Kidney capillary endothelial cell (primary cell): ENCODE measurements at regions not wholly inside any gene's neighbourhood (a gene's known extent, or its start where the extent isn't known, plus 50 kb on each side); places are given as distances from the start of the nearest gene placed in this dataset.
"Not testable (repeated sequence)": the region's sequence is repeated elsewhere in the genome, so short reads cannot be mapped to it uniquely, and the experiment has no call there.

ENCODE experiments used
- DNase-seq: peaks from one replicate; pipeline ENCODE4 v3.0.0-alpha.2; 2018; ENCODE audit warnings: low spot score

- not testable (repeated sequence) for DNase-seq
Measured at GRCh38 chr10:44268435-44268948, 116.4 kb downstream of the CXCL12 start.

GRCh38 chr10:44267007-44267406, 117.9 kb downstream of the CXCL12 start:
- DNase-seq: no peak

DNA sequence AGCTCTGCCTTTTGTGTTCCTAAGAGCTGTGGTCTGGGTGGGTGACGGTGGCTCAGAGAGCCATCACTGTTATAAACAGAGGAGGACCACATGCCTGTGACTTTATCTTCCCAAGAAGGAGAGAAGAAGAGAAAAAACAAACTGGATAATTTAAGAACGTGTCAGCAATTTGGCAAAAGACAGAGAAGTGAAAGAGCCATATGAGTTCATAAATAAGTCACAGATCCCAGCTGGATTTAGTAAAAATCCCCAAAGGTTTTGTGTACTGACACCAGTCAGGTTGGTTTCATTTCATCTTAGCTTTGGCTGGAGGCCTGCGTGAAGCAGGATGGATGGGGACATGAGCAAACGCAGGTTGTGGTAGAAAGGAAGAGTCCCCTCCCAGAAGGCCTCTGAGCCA, 120.7 kb downstream of the CXCL12 start:
- DNase-seq: no peak

DNA sequence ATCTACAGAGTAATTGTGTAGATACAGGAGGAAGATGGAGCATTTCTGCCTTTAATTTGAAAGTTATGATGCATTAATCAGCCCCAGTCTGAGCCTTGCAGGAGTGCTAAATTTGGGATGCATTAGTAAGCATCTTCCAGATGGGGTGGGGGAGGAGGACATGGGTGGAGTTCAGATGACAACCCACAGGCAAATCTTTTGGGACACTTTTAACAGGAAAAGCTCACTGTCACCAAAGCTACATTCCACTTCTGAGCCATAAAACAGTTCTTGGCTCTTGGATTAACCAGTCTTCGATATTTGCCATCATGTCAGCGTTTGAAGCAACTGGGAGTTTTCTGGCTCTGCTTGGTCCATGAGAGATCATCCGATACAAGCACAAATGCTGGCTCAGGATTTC, 121.1 kb downstream of the CXCL12 start:
- DNase-seq: no peak

GRCh38 chr10:44262551-44263251, 122.2 kb downstream of the CXCL12 start:
- no peak for DNase-seq

- DNase-seq: no peak
Measured at GRCh38 chr10:44261710-44262455, 123.0 kb downstream of the CXCL12 start.

DNA sequence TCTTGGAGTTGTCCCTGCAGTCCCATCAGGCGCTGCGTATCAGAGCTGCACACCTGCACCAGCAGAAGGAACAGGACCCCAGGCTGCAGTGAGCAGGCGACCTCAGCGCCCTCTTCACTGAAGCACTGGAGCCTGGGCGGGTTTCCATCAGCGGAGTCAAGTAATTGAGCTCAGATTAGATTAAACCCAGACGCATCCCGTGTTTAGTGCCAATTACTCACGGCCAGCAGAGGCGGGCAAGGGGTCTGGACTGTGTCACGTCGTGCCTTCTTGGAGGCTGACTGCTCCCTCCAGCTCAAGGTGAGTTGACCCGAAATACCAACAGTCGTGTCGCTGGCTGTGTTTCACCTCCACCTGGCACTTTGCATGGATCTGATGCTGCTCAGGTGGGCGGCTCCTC, 123.6 kb downstream of the CXCL12 start:
- no peak for DNase-seq

DNA sequence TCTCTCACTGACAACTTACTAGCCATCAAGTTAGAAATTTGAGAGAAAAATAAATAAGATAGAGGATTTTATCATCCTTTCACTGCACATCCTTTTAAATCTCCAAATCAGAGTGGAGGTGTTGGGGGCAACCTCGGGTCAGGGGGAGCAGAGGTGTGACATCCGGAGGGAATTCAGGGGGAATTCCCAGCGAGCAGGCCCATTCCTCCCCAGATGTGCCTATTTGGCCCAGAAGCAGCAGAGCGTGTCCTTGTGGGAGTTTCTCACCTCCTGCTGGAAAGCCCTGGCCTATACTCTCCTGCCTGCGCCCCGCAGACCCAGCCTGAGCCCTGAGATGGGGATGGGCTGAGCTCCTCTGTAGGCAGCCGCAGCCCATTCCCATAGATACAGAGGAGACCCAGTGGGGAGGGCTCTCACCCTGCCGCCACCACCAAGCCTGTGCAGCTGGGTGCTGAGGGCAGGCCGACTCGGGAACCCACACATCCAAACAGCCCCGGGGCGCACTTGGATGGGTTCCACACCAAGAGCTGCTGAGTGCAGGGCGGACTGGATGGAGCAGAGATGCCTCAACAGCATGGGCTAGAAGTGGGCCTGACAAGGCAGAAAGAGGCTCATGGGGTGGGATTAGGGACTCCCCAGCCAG, 124.5 kb downstream of the CXCL12 start:
- DNase-seq: no peak

DNA sequence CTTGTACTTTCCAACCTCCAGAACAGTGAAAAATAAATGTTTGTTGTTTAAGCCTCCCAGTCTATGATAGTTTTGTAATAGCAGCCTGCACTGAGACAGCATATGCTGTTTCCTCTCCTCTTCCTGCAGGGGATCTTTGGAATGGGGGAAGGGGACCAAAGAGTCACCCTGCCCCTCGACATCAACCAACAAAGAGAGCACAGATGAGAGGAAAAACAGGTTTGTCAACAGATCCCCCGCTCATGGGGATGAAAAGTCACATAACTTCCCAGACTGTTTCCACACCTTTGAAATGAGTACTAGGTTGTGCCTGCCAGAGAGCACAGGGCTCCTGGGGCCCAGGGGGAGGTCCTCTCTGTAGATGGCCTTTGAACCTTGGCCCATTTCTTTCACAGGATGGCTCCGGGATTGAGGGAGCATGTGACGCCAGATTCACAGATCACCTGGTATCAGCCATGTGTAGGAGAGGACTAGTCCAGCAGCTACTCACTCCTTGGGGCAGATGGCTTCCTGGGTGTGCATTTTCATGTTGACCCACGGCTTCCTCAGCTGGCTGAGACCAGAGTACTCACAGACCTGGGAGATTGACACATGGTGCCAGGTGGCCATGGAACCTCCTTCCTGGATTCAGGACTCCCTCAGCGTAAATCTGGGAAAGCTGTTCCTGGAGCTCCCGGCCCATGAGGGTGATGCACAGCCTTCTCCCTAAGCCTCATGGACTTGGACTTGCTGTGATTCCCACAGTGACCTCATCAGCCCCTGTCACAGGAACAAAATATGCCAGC, 125.6 kb downstream of the CXCL12 start:
- no peak for DNase-seq

GRCh38 chr10:44258460-44259089, 126.3 kb downstream of the CXCL12 start:
- no peak for DNase-seq

GRCh38 chr10:44258019-44258418, 126.9 kb downstream of the CXCL12 start:
- DNase-seq: no peak

DNA sequence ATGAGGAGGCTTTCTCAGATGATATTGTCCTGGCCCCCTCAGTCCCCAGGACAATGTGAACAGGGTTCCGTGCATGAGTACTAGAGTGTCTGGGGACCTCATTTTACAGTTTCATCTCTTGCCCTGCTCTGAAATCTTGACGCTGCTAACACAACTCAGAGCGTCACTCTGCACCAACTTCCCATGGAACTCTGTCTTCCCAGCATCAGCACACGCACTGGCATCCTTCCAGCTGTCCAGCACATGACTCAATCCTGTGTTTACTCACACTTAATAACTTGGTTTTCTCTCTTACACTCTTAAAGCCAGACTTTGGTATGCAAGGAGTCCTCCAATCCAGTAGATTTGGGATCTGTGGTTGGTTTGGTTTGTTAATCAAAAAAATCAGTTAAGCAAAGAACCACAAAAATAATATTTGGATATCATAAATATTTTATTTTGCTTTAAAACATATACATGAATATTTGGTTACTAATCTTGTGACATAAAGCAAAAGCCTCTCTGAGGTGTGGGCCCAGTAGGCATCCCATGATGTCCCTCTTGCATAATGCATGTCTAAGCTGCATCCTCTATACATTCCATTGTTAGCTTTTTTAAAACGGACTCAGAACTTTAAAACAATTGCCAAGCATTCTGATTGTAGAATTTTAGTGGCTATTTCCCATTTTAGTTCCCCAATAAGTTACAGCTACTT, 131.0 kb downstream of the CXCL12 start:
- peak; percentile 77 for DNase-seq

- DNase-seq: not testable (repeated sequence)
Measured at GRCh38 chr10:44252631-44253030, 132.3 kb downstream of the CXCL12 start.

DNA sequence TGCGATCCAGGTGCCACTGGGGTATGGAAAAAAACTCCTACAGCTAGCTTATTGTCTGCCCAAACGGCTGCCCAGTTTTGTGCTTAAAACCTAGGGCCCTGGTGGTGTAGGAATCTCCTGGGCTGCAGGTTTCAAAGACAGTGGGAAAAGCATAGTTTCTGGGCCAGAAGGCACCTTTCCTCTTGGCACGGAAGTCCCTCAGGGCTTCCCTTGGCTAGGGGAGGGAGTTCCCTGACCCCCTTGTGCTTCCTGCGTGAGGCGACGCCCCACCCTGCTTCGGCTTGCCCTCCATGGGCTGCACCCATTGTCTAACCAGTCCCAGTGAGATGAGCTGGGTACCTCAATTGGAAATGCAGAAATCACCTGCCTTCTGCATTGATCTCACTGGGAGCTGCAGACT, 135.0 kb downstream of the CXCL12 start:
- DNase-seq: not testable (repeated sequence)

- DNase-seq: no peak
Measured at GRCh38 chr10:44249490-44249889, 135.4 kb downstream of the CXCL12 start.

DNA sequence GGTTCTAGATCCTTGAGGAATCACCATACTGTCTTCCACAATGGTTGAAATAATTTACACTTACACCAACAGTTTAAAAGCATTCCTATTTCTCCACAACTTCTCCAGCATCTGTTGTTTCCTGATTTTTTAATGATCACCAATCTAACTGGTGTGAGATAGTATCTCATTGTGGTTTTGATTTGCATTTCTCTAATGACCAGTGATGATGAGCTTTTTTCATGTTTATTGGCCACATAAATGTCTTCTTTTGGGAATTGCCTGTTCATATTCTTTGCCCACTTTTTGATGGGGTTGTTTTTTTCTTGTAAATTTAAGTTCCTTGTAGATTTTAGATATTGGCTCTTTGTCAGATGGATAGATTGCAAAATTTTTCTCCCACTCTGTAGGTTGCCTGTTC, 138.2 kb downstream of the CXCL12 start:
- not testable (repeated sequence) for DNase-seq

GRCh38 chr10:44246287-44246686, 138.6 kb downstream of the CXCL12 start:
- not testable (repeated sequence) for DNase-seq

DNA sequence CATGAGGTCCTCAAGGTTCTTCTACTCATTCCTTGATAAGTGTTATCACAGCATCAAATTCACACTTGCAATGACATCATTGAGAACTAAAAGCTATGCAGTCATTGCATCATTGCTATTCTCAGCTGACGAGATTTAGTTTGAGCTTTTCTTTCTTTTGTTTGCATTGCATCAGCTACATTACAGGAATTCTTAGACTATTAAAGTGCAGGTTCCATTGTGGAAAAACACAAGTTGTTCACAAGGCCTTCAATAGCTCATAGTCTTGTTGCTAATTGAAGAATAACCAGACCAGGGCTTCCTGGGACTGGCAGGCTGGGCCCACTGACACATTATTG, 139.3 kb downstream of the CXCL12 start:
- no peak for DNase-seq

DNA sequence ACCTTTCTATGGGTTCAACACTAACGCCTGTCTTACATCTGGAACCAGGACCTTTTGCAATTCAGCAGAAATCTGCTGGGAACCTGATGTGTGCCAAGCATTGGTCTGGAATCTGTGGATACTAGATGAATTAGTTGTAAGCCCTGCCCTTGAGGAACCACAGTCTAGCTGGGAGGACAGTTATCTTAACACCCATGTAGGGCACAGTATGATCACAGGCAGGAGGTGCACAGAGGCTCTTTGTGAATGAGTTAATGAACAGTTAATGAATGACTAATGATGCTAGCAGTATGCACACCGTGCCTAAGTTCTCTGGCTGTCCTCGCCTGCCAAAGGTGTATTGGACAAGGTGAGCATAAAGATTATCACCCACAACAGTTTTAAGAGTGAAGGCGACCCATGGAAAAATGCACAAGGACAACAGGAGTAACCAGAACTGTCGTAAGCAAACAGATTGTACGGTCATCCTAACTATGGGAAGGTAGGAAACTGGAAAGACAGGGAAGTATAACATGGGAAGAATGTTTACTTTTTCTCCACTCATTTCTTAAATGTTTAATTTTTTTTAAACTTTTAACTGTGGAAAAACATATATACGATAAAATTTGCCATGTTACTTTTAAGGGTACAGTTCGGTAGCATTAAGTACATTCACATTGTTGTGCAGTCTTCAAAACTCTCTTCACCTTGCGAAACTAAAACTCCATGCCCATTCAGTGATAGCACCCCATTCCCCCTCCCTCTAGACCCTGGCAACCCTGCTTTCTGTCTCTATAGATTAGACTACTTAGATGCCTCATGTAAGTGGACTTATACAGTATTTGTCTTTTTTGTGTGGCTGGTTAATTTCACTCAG, 139.9 kb downstream of the CXCL12 start:
- no peak for DNase-seq

DNA sequence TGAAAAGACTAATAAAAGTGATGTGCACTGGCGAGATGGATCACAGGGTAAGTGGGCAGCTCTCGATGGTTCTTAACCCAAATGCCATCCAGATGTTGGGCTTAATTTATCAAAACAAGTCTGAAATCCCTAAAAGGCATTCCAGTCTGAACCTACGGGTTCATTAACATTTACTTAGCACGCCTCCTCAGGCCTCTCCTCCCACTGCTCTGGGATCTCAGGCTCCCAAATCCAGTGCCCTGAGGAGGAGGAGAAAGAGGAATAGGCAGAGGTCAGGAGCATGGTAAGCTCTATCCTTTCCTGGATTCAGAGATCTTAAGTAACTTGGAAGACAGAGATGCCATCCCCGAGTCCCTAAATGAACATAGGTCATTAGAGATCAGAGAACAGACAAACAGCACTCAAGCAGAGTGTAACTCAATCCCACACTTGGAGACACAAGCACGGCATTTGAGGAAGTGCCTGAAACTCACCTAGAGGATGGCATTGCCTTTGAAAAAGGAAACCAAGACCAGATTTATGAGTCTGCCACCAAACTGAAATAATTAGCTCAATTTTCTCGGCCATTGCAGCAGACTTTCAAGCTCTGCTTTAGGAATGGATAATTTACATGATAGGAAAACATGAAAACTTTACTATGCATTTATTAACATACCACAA, 140.9 kb downstream of the CXCL12 start:
- DNase-seq: no peak
